Gastroesophageal sphincter (tissue), 3 donors: ENCODE measurements at regions not wholly inside any gene's neighbourhood (a gene's known extent, or its start where the extent isn't known, plus 50 kb on each side); places are given as distances from the start of the nearest gene placed in this dataset.

Experiments
- POLR2A ChIP-seq, 2 donors: fragments of 450-650 bp; IDR thresholded peaks; one replicate each; pipeline ENCODE4 v1.6.1; 2017; ENCODE audit warnings: antibody characterized with exemption in 2 of 2, mild to moderate bottlenecking in 2 of 2, moderate library complexity in 1 of 2
- POLR2AphosphoS5 ChIP-seq: sonication (generic); formaldehyde crosslinking; IDR thresholded peaks from one replicate; pipeline ENCODE4 v1.6.1; 2017; ENCODE audit warnings: antibody characterized with exemption
- TF ChIP-seq, protein P1 (sequence below), 4 experiments: fragments of 200-600 bp in 2 of 4; fragments of 450-650 bp in 2 of 4; sonication (generic) in 1 of 4; IDR thresholded peaks; one replicate each; pipeline ENCODE4 v1.5.1; 2017 to 2019; ENCODE audit warnings: antibody characterized with exemption in 4 of 4, mild to moderate bottlenecking in 2 of 4, moderate library complexity in 2 of 4

DNA sequence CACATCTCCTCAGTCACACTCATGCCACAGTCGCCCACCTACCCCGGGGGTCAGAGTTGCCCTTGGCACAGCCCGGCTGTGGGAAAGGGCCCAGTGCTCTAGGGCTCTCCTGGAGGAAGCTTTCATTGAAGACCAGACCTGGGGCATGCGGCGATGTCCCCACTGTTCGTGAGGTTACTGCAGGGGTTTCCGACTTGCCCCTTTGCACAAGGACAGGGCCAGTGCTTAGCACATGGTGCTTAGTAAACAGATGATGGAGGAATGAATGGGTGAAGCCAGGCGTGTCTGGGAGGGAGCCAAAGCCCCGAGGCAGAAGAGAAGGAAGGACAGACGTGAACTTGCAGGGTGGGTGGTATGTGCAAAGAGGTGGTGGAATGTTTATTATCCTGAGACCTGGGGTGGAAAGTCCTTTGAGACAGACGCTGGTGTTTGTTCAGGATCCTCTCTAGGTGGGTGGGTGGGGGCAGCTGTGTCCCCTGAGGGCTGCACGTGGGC, 205.9 kb upstream of the ARL4C start:
- TF ChIP-seq POLR2A (IDR thresholded peaks at IDR 0.05) (no peak), POLR2AphosphoS5 (no peak)
- TF ChIP-seq, protein P1, sequence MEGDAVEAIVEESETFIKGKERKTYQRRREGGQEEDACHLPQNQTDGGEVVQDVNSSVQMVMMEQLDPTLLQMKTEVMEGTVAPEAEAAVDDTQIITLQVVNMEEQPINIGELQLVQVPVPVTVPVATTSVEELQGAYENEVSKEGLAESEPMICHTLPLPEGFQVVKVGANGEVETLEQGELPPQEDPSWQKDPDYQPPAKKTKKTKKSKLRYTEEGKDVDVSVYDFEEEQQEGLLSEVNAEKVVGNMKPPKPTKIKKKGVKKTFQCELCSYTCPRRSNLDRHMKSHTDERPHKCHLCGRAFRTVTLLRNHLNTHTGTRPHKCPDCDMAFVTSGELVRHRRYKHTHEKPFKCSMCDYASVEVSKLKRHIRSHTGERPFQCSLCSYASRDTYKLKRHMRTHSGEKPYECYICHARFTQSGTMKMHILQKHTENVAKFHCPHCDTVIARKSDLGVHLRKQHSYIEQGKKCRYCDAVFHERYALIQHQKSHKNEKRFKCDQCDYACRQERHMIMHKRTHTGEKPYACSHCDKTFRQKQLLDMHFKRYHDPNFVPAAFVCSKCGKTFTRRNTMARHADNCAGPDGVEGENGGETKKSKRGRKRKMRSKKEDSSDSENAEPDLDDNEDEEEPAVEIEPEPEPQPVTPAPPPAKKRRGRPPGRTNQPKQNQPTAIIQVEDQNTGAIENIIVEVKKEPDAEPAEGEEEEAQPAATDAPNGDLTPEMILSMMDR (IDR thresholded peaks at IDR 0.05) = no peak
